GOT3 (cell line): ENCODE measurements at regions not wholly inside any gene's neighbourhood (a gene's known extent, or its start where the extent isn't known, plus 50 kb on each side); places are given as distances from the start of the nearest gene placed in this dataset.
A peak's percentile ranks its signal among the peaks of the same experiment; 100 is the strongest.
"Not testable (repeated sequence)": the region's sequence is repeated elsewhere in the genome, so short reads cannot be mapped to it uniquely, and the experiment has no call there.

Experiments
- DNase-seq: peaks from one replicate; lab custom pipeline; 2025; ENCODE audit warnings: mixed read lengths; lab: John Stamatoyannopoulos, UW

- no peak for DNase-seq
These were observed 98.9 kb upstream of the PMAIP1 start for GRCh38 chr18:59800897-59801296.

GRCh38 chr18:59799383-59800015 lies 100.3 kb upstream of the PMAIP1 start:
- DNase-seq, result no peak

- DNase-seq, result no peak
These were observed 98.7 kb upstream of the CCBE1 start for GRCh38 chr18:59795882-59796281.

- no peak for DNase-seq
These were observed 95.1 kb upstream of the CCBE1 start for GRCh38 chr18:59792353-59792752.

- DNase-seq, result not testable (repeated sequence)
These were observed 93.2 kb upstream of the CCBE1 start for GRCh38 chr18:59790346-59790936.

GRCh38 chr18:59788791-59789106 lies 91.5 kb upstream of the CCBE1 start:
- DNase-seq, result no peak

- DNase-seq, result peak; percentile 2
These were observed 91.0 kb upstream of the CCBE1 start for GRCh38 chr18:59787998-59788790.

- no peak for DNase-seq
These were observed 87.5 kb upstream of the CCBE1 start for GRCh38 chr18:59784694-59785093.

GRCh38 chr18:59783138-59783537 lies 85.9 kb upstream of the CCBE1 start:
- DNase-seq, result no peak

GRCh38 chr18:59779979-59780378 lies 82.8 kb upstream of the CCBE1 start:
- no peak for DNase-seq

- no peak for DNase-seq
These were observed 81.2 kb upstream of the CCBE1 start for GRCh38 chr18:59778434-59778833.

GRCh38 chr18:59777636-59778035 lies 80.4 kb upstream of the CCBE1 start:
- no peak for DNase-seq

GRCh38 chr18:59769129-59769865 lies 72.1 kb upstream of the CCBE1 start:
- no peak for DNase-seq

GRCh38 chr18:59768409-59768808 lies 71.2 kb upstream of the CCBE1 start:
- DNase-seq, result no peak

GRCh38 chr18:59767732-59768131 lies 70.5 kb upstream of the CCBE1 start:
- no peak for DNase-seq

- DNase-seq, result no peak
These were observed 68.1 kb upstream of the CCBE1 start for GRCh38 chr18:59765343-59765742.

GRCh38 chr18:59764281-59764680 lies 67.1 kb upstream of the CCBE1 start:
- DNase-seq, result no peak

- no peak for DNase-seq
These were observed 66.4 kb upstream of the CCBE1 start for GRCh38 chr18:59763541-59764136.

- DNase-seq, result no peak
These were observed 63.7 kb upstream of the CCBE1 start for GRCh38 chr18:59760619-59761600.

- no peak for DNase-seq
These were observed 63.0 kb upstream of the CCBE1 start for GRCh38 chr18:59760212-59760611.

GRCh38 chr18:59758837-59759236 lies 61.6 kb upstream of the CCBE1 start:
- no peak for DNase-seq
